ENCODE measurements at regions not wholly inside any gene's neighbourhood (a gene's known extent, or its start where the extent isn't known, plus 50 kb on each side); places are given as distances from the start of the nearest gene placed in this dataset.
A peak's percentile ranks its signal among the peaks of the same experiment; 100 is the strongest.

GRCh38 chr4:43778187-43778915 lies 670.3 kb downstream of the KCTD8 start:
- ATAC-seq (ENCODE audit: insufficient read depth, low FRiP score): no peak
- Histone ChIP-seq H3K9ac (ENCODE audit: insufficient read depth in 1 of 2, low read length in 2 of 2) (no peak overlapping the region), H3K9me3 (ENCODE audit: control insufficient read depth in 4 of 4, insufficient read depth in 3 of 4, low read length in 3 of 4) (no peaks in the 10 kb centered on the region), H3K27ac (ENCODE audit: low read depth in 1 of 2, low read length in 1 of 2) (no peak overlapping the region), H3K27me3 (ENCODE audit: control insufficient read depth in 3 of 3, insufficient read depth in 3 of 3, low read length in 2 of 3) (no peaks in the 10 kb centered on the region), H3K36me3 (ENCODE audit: control insufficient read depth in 4 of 4, insufficient read depth in 4 of 4, low read length in 4 of 4) (no peaks in the 10 kb centered on the region), H3K4me3 (no peak overlapping the region), H3K4me1 (ENCODE audit: control insufficient read depth in 5 of 5, insufficient read depth in 5 of 5, low read length in 5 of 5) (no peaks in the 10 kb centered on the region)
- no peak for TF ChIP-seq CTCF (IDR thresholded peaks at IDR 0.05; ENCODE audit: control extremely low read depth, extremely low read depth)
- 79 to 84% methylated on average over 3 of the region's 3 CpGs for WGBS, 2 donors
- DNase-seq: no peak

DNA sequence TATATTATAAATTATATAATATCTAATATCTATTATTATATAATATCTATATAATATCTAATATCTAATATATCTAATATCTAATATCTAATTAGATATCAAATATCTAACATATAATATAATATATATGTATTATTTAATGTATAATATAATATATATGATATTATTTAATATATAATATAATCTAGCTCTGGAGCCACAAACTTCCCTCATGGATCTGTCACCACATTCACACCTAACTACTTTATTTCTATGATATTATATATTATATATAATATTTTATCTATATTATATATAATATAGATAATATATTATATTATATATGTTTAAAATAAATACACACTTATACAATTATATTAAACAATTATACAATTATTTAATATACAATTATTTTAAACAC lies 667.5 kb downstream of the KCTD8 start:
- Histone ChIP-seq H3K4me1 (ENCODE audit: control insufficient read depth in 5 of 5, insufficient read depth in 5 of 5, low read length in 5 of 5) (no peaks in the 10 kb centered on the region), H3K4me3 (no peak overlapping the region), H3K9ac (ENCODE audit: insufficient read depth in 1 of 2, low read length in 2 of 2) (no peak overlapping the region), H3K27me3 (ENCODE audit: control insufficient read depth in 3 of 3, insufficient read depth in 3 of 3, low read length in 2 of 3) (no peaks in the 10 kb centered on the region), H3K36me3 (ENCODE audit: control insufficient read depth in 4 of 4, insufficient read depth in 4 of 4, low read length in 4 of 4) (no peaks in the 10 kb centered on the region), H3K9me3 (ENCODE audit: control insufficient read depth in 4 of 4, insufficient read depth in 3 of 4, low read length in 3 of 4) (no peaks in the 10 kb centered on the region), H3K27ac (ENCODE audit: low read depth in 1 of 2, low read length in 1 of 2) (no peak overlapping the region)
- TF ChIP-seq CTCF (IDR thresholded peaks at IDR 0.05; ENCODE audit: control extremely low read depth, extremely low read depth): no peak
- no peak for DNase-seq
- no peak for ATAC-seq (ENCODE audit: insufficient read depth, low FRiP score)

DNA sequence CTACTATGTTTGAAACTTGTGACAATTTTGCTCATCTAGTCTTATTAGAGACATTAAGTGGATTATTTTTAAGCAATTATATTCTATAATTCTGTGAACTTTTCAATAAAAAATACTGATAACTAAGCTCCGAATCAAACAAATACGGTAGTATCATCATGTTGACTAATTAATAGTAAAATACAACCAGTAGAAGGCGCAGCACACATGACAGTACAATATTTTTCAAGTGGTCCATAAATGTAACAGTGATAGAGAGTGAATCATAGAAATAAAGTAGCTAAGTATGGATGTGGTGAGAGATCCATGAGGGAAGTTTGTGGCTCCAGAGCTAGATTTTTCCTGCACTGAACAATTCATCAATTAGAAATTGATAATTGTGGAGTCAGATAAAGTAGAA lies 666.2 kb downstream of the KCTD8 start:
- WGBS, 2 donors: 89 to 92% methylated on average over 3 of the region's 3 CpGs
- H3K36me3 ChIP-seq (ENCODE audit: control insufficient read depth in 4 of 4, insufficient read depth in 4 of 4, low read length in 4 of 4): no peaks in the 10 kb centered on the region
- ATAC-seq (ENCODE audit: insufficient read depth, low FRiP score) (no peak), DNase-seq (no peak)
- no peak overlapping the region for H3K9ac ChIP-seq (ENCODE audit: insufficient read depth in 1 of 2, low read length in 2 of 2)
- no peaks in the 10 kb centered on the region for H3K4me1 ChIP-seq (ENCODE audit: control insufficient read depth in 5 of 5, insufficient read depth in 5 of 5, low read length in 5 of 5)
- no peak overlapping the region for H3K4me3 ChIP-seq
- H3K9me3 ChIP-seq (ENCODE audit: control insufficient read depth in 4 of 4, insufficient read depth in 3 of 4, low read length in 3 of 4): no peaks in the 10 kb centered on the region
- TF ChIP-seq CTCF (IDR thresholded peaks at IDR 0.05; ENCODE audit: control extremely low read depth, extremely low read depth): no peak
- no peak overlapping the region for H3K27ac ChIP-seq (ENCODE audit: low read depth in 1 of 2, low read length in 1 of 2)
- no peaks in the 10 kb centered on the region for H3K27me3 ChIP-seq (ENCODE audit: control insufficient read depth in 3 of 3, insufficient read depth in 3 of 3, low read length in 2 of 3)

- no peaks in the 10 kb centered on the region for H3K4me1 ChIP-seq (ENCODE audit: control insufficient read depth in 5 of 5, insufficient read depth in 5 of 5, low read length in 5 of 5)
- WGBS, 2 donors: 17 to 46% methylated on average over 1 of the region's 1 CpG
- no peak for TF ChIP-seq CTCF (IDR thresholded peaks at IDR 0.05; ENCODE audit: control extremely low read depth, extremely low read depth)
- no peaks in the 10 kb centered on the region for H3K27me3 ChIP-seq (ENCODE audit: control insufficient read depth in 3 of 3, insufficient read depth in 3 of 3, low read length in 2 of 3)
- DNase-seq: peak in 1 of 3 donors; percentile 6
- H3K27ac ChIP-seq (ENCODE audit: low read depth in 1 of 2, low read length in 1 of 2): no peak overlapping the region
- H3K36me3 ChIP-seq (ENCODE audit: control insufficient read depth in 4 of 4, insufficient read depth in 4 of 4, low read length in 4 of 4): no peaks in the 10 kb centered on the region
- no peak overlapping the region for H3K9ac ChIP-seq (ENCODE audit: insufficient read depth in 1 of 2, low read length in 2 of 2)
- no peak for ATAC-seq (ENCODE audit: insufficient read depth, low FRiP score)
- no peaks in the 10 kb centered on the region for H3K9me3 ChIP-seq (ENCODE audit: control insufficient read depth in 4 of 4, insufficient read depth in 3 of 4, low read length in 3 of 4)
- H3K4me3 ChIP-seq: no peak overlapping the region
Observed at GRCh38 chr4:43816116-43816515, 632.5 kb downstream of the KCTD8 start.

Data from lung (tissue), 11 donors.